ENCODE measurements at regions not wholly inside any gene's neighbourhood (a gene's known extent, or its start where the extent isn't known, plus 50 kb on each side); places are given as distances from the start of the nearest gene placed in this dataset.

DNA sequence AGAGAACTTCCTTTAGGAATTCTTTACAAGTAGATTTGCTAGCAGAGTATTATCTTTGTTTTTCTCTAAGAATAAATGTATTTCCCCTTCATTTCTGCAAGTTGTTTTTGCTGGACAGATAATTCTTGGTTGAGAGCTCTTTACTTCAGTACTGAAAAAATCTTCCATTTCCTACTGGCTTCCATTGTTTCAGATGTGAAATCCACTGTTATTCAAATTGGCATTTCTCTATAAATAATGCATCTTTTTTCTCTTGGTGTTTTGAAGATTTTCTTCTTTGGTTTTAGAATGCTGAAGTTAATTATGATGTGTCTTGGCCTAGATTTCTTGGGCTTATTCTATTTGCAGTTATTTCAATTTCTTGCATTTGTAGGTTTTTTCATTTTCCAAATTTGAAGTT is 270.0 kb upstream of the GYPC start:
- TF ChIP-seq, protein P1, sequence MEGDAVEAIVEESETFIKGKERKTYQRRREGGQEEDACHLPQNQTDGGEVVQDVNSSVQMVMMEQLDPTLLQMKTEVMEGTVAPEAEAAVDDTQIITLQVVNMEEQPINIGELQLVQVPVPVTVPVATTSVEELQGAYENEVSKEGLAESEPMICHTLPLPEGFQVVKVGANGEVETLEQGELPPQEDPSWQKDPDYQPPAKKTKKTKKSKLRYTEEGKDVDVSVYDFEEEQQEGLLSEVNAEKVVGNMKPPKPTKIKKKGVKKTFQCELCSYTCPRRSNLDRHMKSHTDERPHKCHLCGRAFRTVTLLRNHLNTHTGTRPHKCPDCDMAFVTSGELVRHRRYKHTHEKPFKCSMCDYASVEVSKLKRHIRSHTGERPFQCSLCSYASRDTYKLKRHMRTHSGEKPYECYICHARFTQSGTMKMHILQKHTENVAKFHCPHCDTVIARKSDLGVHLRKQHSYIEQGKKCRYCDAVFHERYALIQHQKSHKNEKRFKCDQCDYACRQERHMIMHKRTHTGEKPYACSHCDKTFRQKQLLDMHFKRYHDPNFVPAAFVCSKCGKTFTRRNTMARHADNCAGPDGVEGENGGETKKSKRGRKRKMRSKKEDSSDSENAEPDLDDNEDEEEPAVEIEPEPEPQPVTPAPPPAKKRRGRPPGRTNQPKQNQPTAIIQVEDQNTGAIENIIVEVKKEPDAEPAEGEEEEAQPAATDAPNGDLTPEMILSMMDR (conservative IDR thresholded peaks at IDR 0.05; ENCODE audit: low read depth, low read length): no peak
- no peak for TF ChIP-seq EZH2 (IDR thresholded peaks at IDR 0.05; ENCODE audit: borderline replicate concordance, low read depth, low read length, poor library complexity, severe bottlenecking)
